Fibroblast of peridontal ligament (primary cell): ENCODE measurements at regions not wholly inside any gene's neighbourhood (a gene's known extent, or its start where the extent isn't known, plus 50 kb on each side); places are given as distances from the start of the nearest gene placed in this dataset.
A peak's percentile ranks its signal among the peaks of the same experiment; 100 is the strongest.

Experiments
- DNase-seq: peaks from one replicate; pipeline ENCODE4 v3.0.0-alpha.2; 2010; ENCODE audit errors: extremely low read depth

GRCh38 chr2:120548627-120549608 lies 186.8 kb upstream of the GLI2 start:
- no peak for DNase-seq

GRCh38 chr2:120549841-120550240 lies 185.8 kb upstream of the GLI2 start:
- DNase-seq, result no peak

DNA sequence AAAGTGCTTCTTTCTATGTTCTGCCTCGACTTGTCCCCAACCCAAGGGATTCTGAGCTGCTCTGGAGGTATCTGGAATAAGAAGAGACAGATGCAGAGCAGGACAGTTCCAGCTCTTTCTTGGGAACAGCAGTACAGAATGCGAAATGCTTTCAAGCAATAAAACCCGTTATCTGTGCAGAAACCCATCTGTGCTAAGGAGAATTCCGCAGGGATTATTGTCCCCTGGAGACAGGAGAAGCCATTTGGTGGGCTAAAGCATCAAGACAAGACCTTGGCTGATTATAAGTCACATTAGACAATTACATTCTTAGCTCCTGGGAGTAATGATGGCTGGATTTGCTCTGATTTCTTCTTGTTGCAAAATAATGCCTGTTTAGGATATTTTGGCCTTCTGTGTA lies 185.4 kb upstream of the GLI2 start:
- DNase-seq, result no peak

GRCh38 chr2:120550893-120551446 lies 184.7 kb upstream of the GLI2 start:
- no peak for DNase-seq

DNA sequence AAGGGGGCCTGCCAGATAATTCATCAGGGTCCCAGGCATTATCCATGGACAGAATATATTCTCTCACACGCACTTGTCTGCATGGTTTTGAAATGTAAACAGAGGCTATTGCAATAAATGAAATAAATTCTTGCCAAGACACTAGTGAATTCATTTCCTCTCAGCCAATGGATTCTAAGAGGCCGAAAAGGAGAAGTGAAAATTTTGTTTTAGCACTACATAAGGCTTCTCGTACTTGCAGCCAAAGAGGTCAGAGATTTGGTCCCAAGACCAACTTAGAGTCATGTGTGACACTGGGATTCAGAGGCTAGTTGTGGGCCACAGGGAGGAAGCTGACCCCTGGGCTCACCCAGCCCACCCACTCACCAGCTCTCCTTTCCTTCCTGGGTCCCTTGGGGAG lies 184.1 kb upstream of the GLI2 start:
- peak; percentile 34 for DNase-seq

- DNase-seq, result no peak
Observed at GRCh38 chr2:120552079-120552478, 183.6 kb upstream of the GLI2 start.

DNA sequence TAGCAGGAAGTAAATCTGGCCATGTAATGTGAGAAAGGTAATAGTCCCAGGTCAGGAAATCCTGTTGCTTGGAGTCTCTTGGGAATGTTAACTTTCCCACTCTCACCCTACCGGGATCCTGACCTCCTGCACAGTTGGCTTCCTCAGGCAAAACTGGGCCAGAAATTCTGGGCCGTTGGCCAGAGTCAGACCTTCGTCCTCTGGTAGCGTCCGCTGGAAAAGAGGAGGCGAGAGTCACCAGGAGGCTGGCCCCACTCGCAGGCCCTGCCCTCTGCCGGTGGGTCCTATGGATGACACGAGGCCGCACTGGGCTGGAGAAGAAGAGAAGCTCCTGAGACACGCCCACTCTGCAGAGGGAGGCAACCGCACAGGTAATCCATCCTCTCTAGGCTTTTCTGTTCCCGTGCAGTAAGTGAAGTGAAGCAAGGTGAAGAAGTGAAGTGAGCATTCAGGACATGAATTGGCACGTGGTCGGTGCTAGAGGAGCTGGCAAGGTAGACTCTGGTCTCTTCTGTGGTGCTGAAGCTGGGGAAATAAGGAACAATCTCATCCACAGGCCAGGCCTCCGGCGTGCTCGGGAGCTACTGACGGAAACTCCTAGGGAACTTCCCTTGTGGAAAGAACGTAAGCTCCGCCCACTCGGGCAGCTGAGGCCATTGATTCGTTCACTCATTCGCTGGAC lies 182.7 kb upstream of the GLI2 start:
- no peak for DNase-seq

GRCh38 chr2:120554625-120555032 lies 181.0 kb upstream of the GLI2 start:
- DNase-seq, result no peak

DNA sequence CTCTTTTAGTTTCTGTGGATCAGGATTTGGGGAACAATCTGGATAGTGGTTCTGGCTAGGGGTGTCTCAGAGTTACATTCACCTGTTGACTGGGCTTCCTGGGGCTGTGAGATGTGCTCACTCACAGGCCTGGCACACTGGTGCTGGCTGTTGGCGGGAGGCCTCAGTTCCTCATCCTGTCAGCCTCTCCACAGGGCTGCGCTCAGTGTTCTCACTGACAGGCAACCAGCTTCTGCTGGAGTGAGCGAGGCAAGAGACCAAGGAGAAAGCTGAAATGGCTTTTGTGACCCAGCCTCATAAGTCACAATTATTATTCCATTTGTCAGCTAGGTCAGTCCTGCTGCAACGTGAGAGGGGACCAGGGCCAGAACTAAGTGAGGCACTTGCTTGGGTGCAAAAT lies 180.6 kb upstream of the GLI2 start:
- DNase-seq, result no peak

DNA sequence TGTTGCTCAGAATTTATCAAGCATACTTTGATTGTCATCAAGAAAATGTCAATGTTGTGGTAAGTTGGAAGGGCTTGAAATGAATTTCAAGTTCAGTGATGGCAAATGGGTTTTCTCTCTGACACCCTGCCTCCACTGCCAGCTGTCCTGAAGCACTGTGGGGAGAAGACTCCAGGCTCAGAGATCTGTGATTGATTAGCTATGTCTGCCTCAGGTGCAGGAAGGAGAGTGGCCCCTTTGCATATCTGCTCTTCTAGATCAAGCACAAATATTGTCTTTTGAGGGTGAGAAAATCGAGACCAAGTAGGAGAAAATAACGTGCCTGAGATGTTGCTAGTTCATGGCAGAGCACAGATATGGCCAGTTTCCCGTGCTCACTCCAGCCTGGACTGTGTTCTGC lies 178.8 kb upstream of the GLI2 start:
- no peak for DNase-seq

DNA sequence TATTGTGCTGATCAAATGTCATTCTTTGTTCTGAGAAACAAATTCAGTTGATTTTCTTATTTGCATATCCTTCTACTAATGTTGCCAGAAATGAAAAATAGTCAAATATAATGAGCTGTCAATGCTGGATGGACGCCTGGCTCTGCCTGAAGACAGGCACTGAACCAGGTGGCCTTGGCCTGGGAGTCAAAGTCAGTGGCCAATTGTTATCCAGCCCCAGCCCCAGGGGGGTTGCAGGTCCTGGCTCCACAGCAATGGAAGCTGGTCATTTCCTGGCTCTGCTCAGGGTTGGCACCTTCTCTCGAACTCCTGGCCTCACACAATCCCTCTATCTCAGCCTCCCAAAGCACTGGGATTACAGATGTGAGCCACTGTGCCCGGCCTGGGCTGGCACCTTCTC lies 176.8 kb upstream of the GLI2 start:
- DNase-seq, result no peak

DNA sequence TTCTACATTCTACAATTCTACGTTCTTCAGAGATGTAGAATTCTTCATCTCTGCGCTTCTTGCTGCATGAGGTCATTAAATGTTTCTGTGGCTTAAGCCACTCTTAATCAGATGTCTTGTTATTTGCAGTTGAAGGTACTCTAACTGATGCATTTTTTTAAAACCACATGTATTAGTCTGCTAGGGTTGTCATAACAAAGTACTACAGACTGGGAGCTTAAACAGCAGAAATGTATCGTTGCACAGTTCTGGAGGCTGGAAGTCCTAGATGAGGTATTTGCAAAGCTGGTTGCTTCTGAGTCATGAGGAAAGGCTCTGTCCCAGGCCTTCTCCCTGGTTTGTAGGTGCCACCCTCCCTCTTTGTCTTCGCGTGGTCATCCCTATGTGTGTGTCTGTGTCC lies 176.3 kb upstream of the GLI2 start:
- peak; percentile 93 for DNase-seq

DNA sequence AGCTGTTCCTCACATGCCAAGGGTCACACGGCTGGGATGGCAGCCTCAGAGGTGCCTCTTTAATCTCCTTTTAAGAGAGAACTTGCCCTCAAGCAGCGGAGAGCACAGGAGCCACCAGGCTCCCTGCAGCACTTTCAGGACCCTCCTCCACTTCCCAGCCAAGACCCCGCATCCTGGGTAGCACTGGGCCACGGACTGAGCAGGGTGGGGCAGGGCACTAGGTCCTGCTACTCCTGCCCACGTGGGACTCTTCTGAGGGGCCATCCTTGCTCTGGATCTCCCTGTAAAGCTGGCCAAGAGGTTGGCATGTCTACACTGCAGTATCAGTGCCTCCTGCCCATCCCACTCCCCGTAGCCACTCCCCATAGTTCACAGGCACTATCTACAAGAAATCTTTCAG lies 175.3 kb upstream of the GLI2 start:
- no peak for DNase-seq

DNA sequence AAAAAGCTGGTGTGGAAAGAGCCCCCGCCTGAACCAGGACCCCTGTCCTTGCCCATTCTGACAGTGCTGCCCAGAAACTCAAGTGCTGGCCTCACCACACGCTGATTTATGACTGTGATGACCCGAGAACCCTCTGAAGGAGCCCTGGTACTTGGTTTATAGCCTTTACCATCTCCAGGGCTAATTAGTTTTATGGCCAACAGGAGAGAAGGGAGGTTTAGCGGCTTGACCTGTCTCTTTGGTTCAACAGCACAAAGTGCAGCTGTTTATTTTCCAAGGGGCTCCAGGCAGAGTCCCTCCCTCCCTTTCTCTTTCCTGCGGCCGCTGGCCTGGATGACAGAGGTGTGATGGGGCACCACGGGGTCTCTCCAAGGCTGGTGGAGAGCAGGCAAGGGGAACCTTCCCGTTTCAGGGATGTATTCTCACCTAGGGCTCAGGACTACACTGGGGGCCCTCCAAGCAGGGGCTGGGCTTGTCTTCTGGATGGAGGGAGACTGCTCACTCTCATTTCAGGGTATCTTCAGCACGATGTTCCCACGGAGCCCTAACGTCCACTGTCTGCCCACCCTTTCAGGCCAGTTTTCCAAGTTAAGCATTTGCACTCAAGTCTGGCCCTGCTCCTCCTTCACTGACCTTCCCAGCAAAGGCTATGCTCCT lies 174.2 kb upstream of the GLI2 start:
- DNase-seq, result no peak

GRCh38 chr2:120562218-120563005 lies 173.3 kb upstream of the GLI2 start:
- no peak for DNase-seq

GRCh38 chr2:120563616-120564015 lies 172.1 kb upstream of the GLI2 start:
- no peak for DNase-seq

DNA sequence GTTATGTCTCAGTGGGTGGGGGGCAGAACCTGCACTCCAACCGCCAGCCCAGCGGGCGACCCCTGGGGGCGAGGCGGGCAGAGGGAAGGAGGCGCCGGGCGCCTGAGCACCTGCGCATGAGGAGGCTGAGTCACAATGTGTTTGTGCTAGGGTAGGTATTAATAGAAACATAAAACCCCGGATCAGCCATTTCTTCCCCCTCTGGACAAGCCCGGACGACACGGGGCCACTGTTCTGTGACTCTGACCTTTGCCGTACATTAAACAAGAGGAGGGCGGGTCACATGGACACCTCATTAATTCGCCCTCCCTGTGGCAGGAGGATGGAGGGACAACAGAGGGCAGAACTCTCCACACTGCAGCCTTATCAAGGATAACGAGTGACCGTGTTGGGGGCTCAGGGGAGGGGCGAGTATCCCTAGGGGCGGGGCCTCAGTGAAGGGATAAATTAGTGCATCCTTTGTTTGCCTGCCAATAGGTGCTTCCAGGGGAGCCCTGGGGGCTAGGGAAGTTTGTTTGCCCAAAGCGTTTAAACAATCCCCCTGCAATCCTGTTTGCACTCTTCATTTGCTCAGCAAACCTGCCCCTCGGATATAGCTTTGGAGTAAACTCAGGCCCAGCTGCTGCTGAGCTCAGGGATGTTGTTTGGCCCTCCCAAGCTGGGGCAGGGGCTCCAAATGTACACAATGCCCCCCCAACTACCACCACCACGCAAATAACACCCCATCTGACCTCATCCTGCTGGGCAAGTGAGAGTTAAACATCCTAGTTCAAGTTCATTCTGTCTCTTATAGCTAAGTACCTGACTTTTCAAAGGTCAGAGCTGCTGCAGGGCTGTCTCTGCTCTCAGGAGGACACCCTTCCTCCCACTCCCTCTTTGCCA lies 171.2 kb upstream of the GLI2 start:
- no peak for DNase-seq

DNA sequence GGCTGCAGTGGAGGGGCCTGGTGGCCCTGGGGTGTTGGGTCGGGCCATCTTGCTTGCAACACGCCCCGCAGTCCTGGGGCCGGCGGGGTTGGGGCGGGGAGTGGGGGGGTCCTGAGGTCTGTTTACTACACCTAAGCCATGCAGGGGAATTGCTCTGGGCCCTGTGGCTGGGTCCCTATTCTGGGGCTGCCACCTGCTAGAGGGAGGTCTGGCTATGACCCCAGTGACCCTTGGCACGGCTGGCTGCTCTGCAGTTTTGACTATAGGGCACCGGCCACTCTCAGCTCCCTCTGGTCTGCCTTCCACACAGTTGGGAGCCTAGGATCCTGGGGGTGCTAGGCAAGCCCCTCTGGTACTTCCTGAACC lies 170.6 kb upstream of the GLI2 start:
- DNase-seq, result no peak

GRCh38 chr2:120565929-120566328 lies 169.7 kb upstream of the GLI2 start:
- DNase-seq, result no peak

DNA sequence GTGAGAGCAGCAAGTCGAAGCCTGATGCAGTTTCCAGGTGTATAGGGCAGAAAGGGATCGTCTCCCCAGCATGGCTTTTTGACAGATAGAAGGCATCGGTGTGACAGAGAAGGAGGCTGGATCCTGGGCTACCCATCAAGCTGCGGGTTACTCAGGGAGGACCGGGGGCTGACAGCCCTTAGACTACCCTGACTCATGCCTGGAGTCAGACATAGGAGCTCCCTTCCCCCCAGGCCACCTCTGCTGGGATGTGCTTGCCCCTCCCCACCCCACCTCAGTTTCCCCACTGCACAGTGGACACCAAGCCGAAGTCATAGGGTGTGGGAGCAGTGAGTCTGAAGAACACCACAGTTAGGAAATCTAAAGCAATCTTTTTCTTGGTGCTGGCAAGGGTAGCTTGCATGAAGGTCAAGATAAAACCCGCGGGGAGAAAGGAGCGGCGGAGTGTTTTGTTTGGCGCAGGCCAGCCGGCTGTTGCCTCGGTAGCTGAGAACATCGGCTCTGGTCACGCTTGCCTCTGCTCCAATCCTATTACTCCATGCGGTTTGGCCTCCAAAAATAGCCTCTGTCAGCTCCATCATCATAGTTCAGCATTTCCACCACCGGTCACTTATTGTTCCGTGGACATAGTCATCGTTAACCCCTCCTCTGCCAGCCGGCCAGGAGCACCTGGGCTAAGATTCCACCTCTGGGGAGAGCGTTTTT lies 169.2 kb upstream of the GLI2 start:
- DNase-seq, result peak; percentile 76
